ENCODE measurements at regions not wholly inside any gene's neighbourhood (a gene's known extent, or its start where the extent isn't known, plus 50 kb on each side); places are given as distances from the start of the nearest gene placed in this dataset.

DNA sequence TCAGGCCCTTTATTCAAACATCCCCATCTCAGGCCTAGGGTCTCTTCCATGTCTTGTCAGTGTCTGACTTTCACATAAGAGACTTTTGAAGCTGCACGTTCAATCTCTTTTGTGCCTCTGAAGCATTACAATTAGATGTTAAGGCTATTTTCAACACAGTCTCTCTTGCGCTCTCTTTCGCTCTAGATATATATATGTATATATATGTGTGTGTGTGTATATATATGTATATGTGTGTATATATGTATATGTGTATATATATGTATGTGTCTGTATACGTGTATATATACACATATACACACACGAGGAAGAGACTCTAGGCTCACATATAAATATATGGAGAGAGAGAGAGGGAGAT is 162.5 kb upstream of the RNPC3 start:
- Histone ChIP-seq H3K4me1 (ENCODE audit: insufficient read depth, low read length, poor library complexity, severe bottlenecking) (no peaks in the 10 kb centered on the region), H4K20me1 (ENCODE audit: insufficient read depth, low read length, poor library complexity, severe bottlenecking) (no peaks in the 10 kb centered on the region), H3K27me3 (ENCODE audit: insufficient read depth, low read length, poor library complexity, severe bottlenecking) (no peaks in the 10 kb centered on the region), H3K4me3 (ENCODE audit: low read length, poor library complexity, severe bottlenecking) (no peak overlapping the region), H3F3A (ENCODE audit: low read depth) (no peaks in the 10 kb centered on the region), H2AFZ (ENCODE audit: low read length) (no peak overlapping the region), H3K79me2 (ENCODE audit: insufficient read depth, low read length) (no peaks in the 10 kb centered on the region), H3K36me3 (ENCODE audit: insufficient read depth, low read length) (no peaks in the 10 kb centered on the region), H3K9me3 (ENCODE audit: insufficient read depth, low read depth, low read length) (no peaks in the 10 kb centered on the region), H3K9ac (ENCODE audit: low read depth, low read length, poor library complexity, severe bottlenecking) (no peak overlapping the region), H3K9me2 (replicated peaks; ENCODE audit: low read depth, low read length) (no peaks in the 10 kb centered on the region), H3K4me2 (ENCODE audit: low read depth, low read length, poor library complexity, severe bottlenecking) (no peak overlapping the region)
- TF ChIP-seq, protein P1, sequence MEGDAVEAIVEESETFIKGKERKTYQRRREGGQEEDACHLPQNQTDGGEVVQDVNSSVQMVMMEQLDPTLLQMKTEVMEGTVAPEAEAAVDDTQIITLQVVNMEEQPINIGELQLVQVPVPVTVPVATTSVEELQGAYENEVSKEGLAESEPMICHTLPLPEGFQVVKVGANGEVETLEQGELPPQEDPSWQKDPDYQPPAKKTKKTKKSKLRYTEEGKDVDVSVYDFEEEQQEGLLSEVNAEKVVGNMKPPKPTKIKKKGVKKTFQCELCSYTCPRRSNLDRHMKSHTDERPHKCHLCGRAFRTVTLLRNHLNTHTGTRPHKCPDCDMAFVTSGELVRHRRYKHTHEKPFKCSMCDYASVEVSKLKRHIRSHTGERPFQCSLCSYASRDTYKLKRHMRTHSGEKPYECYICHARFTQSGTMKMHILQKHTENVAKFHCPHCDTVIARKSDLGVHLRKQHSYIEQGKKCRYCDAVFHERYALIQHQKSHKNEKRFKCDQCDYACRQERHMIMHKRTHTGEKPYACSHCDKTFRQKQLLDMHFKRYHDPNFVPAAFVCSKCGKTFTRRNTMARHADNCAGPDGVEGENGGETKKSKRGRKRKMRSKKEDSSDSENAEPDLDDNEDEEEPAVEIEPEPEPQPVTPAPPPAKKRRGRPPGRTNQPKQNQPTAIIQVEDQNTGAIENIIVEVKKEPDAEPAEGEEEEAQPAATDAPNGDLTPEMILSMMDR (conservative IDR thresholded peaks at IDR 0.05; ENCODE audit: low read length), result no peak
- TF ChIP-seq EZH2phosphoT487 (IDR thresholded peaks at IDR 0.05; ENCODE audit: borderline replicate concordance), result no peak

DNA sequence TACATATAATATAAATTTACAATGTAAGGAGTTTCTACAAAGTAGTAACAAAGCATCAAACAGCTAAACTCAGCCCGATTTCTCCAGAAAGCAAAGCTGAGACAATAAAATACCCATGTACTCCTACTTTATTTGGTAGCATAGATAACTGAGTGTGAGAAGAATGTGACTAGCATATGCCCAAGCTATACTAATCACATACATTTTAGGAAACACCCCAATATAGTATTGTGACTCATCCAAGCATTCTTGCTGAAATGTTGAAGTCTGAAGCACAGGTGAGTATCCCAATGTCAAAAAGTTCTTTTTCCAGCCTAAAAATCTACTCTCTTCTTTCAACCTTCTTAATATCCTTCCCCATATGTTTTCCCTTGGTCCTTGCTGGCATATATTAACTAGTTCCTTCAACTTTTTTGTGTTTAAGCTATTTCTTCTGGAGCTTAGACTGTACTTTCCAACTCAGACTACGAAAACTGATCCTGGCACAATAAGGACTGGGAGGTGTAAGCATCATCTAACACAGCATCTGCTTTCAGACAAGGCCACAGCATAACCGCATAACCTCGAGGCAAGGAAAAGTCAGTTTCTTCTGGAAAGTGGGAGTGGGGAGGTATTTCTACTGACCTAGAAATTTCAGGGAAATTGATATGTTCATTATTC is 163.0 kb upstream of the RNPC3 start:
- Histone ChIP-seq H3K4me1 (ENCODE audit: insufficient read depth, low read length, poor library complexity, severe bottlenecking) (no peaks in the 10 kb centered on the region), H3K4me3 (ENCODE audit: low read length, poor library complexity, severe bottlenecking) (no peak overlapping the region), H3K79me2 (ENCODE audit: insufficient read depth, low read length) (no peaks in the 10 kb centered on the region), H3K9me3 (ENCODE audit: insufficient read depth, low read depth, low read length) (no peaks in the 10 kb centered on the region), H3K27me3 (ENCODE audit: insufficient read depth, low read length, poor library complexity, severe bottlenecking) (no peaks in the 10 kb centered on the region), H3K9me2 (replicated peaks; ENCODE audit: low read depth, low read length) (no peaks in the 10 kb centered on the region), H2AFZ (ENCODE audit: low read length) (no peak overlapping the region), H3K4me2 (ENCODE audit: low read depth, low read length, poor library complexity, severe bottlenecking) (no peak overlapping the region), H4K20me1 (ENCODE audit: insufficient read depth, low read length, poor library complexity, severe bottlenecking) (no peaks in the 10 kb centered on the region), H3K9ac (ENCODE audit: low read depth, low read length, poor library complexity, severe bottlenecking) (no peak overlapping the region), H3K36me3 (ENCODE audit: insufficient read depth, low read length) (no peaks in the 10 kb centered on the region), H3F3A (ENCODE audit: low read depth) (no peaks in the 10 kb centered on the region)
- TF ChIP-seq, protein P1 (conservative IDR thresholded peaks at IDR 0.05; ENCODE audit: low read length), result no peak
- no peak for TF ChIP-seq EZH2phosphoT487 (IDR thresholded peaks at IDR 0.05; ENCODE audit: borderline replicate concordance)

DNA sequence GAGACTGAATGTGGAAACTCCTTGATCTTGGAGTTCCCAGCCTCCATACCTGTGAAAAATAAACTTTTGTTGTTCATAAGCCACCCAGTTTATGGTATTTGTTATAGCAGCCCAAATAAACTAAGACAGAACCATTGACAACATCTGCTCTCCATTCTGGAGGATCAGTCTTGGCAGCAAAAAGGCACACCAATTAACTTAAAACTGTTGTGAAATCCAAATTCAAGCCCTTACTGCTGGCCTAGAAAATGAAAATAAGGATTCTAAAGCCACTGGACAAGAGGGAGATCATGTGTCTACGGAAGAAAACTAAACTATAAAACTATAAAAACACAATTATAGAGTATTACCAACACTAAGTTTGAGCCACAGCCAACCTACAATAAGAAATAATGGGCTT is 172.1 kb upstream of the RNPC3 start:
- H3K4me2 ChIP-seq (ENCODE audit: low read depth, low read length, poor library complexity, severe bottlenecking), result no peak overlapping the region
- no peak overlapping the region for H3K9ac ChIP-seq (ENCODE audit: low read depth, low read length, poor library complexity, severe bottlenecking)
- H3K36me3 ChIP-seq (ENCODE audit: insufficient read depth, low read length), result no peaks in the 10 kb centered on the region
- H3F3A ChIP-seq (ENCODE audit: low read depth), result no peaks in the 10 kb centered on the region
- H3K4me1 ChIP-seq (ENCODE audit: insufficient read depth, low read length, poor library complexity, severe bottlenecking), result no peaks in the 10 kb centered on the region
- H3K27me3 ChIP-seq (ENCODE audit: insufficient read depth, low read length, poor library complexity, severe bottlenecking), result no peaks in the 10 kb centered on the region
- H3K79me2 ChIP-seq (ENCODE audit: insufficient read depth, low read length), result no peaks in the 10 kb centered on the region
- no peaks in the 10 kb centered on the region for H4K20me1 ChIP-seq (ENCODE audit: insufficient read depth, low read length, poor library complexity, severe bottlenecking)
- TF ChIP-seq, protein P1 (conservative IDR thresholded peaks at IDR 0.05; ENCODE audit: low read length), result no peak
- TF ChIP-seq EZH2phosphoT487 (IDR thresholded peaks at IDR 0.05; ENCODE audit: borderline replicate concordance), result no peak
- no peak overlapping the region for H2AFZ ChIP-seq (ENCODE audit: low read length)
- no peak overlapping the region for H3K4me3 ChIP-seq (ENCODE audit: low read length, poor library complexity, severe bottlenecking)
- no peaks in the 10 kb centered on the region for H3K9me3 ChIP-seq (ENCODE audit: insufficient read depth, low read depth, low read length)
- no peaks in the 10 kb centered on the region for H3K9me2 ChIP-seq (replicated peaks; ENCODE audit: low read depth, low read length)
